GM23248 (cell line): ENCODE measurements at regions not wholly inside any gene's neighbourhood (a gene's known extent, or its start where the extent isn't known, plus 50 kb on each side); places are given as distances from the start of the nearest gene placed in this dataset.

Source experiments
- DNase-seq: peaks from one replicate; pipeline ENCODE4 v3.0.0-alpha.2; 2015
- H2AFZ ChIP-seq: fragments of 200-600 bp; sonication (generic); 2 replicates; pipeline ENCODE4 v1.6.1; 2016; ENCODE audit warnings: antibody characterized with exemption
- H3F3A ChIP-seq: fragments of 200-600 bp; sonication (generic); 2 replicates; pipeline ENCODE4 v1.6.1; 2016; ENCODE audit warnings: mild to moderate bottlenecking, antibody characterized with exemption, mixed run types; ENCODE audit not compliant: insufficient read depth
- H3K27ac ChIP-seq: fragments of 200-600 bp; sonication (generic); 2 replicates; pipeline ENCODE4 v1.5.1; 2016; ENCODE audit warnings: mild to moderate bottlenecking
- H3K27me3 ChIP-seq: fragments of 200-600 bp; sonication (generic); replicated peaks from 2 replicates; pipeline ENCODE4 v1.6.1; 2016; ENCODE audit warnings: mild to moderate bottlenecking; ENCODE audit not compliant: insufficient read depth
- H3K36me3 ChIP-seq: fragments of 200-600 bp; sonication (generic); 2 replicates; pipeline ENCODE4 v1.6.1; 2016; ENCODE audit warnings: low read depth, mild to moderate bottlenecking
- H3K4me1 ChIP-seq: fragments of 200-600 bp; sonication (generic); 2 replicates; pipeline ENCODE4 v1.6.1; 2016; ENCODE audit warnings: mild to moderate bottlenecking; ENCODE audit not compliant: insufficient read depth
- H3K4me2 ChIP-seq: fragments of 200-600 bp; sonication (generic); one replicate; pipeline ENCODE4 v1.6.1; 2016; ENCODE audit warnings: mild to moderate bottlenecking; ENCODE audit not compliant: unreplicated experiment
- H3K4me3 ChIP-seq: fragments of 200-600 bp; sonication (generic); 2 replicates; pipeline ENCODE4 v1.5.1; 2016; ENCODE audit warnings: mild to moderate bottlenecking
- H3K79me2 ChIP-seq: fragments of 200-600 bp; sonication (generic); 2 replicates; pipeline ENCODE4 v1.6.1; 2016; ENCODE audit warnings: mild to moderate bottlenecking; ENCODE audit not compliant: insufficient read depth
- H3K9ac ChIP-seq: fragments of 200-600 bp; sonication (generic); 2 replicates; pipeline ENCODE4 v1.6.1; 2016; ENCODE audit warnings: mild to moderate bottlenecking
- H3K9me2 ChIP-seq: fragments of 200-600 bp; sonication (generic); 2 replicates; pipeline ENCODE4 v1.6.1; 2016; ENCODE audit warnings: mixed run types, mild to moderate bottlenecking, moderate library complexity; ENCODE audit not compliant: insufficient read depth
- H3K9me3 ChIP-seq: fragments of 200-600 bp; sonication (generic); one replicate; pipeline ENCODE4 v1.6.1; 2017; ENCODE audit warnings: low read depth
- H4K20me1 ChIP-seq: fragments of 200-600 bp; sonication (generic); 2 replicates; pipeline ENCODE4 v1.6.0; 2016; ENCODE audit not compliant: insufficient read depth
- EZH2 ChIP-seq: fragments of 200-600 bp; sonication (generic); IDR thresholded peaks from 2 replicates; pipeline ENCODE4 v1.6.1; 2018; ENCODE audit warnings: antibody characterized with exemption, mild to moderate bottlenecking; ENCODE audit not compliant: insufficient read depth, poor library complexity, severe bottlenecking
- EZH2phosphoT487 ChIP-seq: fragments of 200-600 bp; sonication (generic); IDR thresholded peaks from 2 replicates; pipeline ENCODE4 v1.6.1; 2018; ENCODE audit warnings: antibody characterized with exemption, moderate library complexity, mild to moderate bottlenecking, low read depth; ENCODE audit not compliant: insufficient read depth
- WGBS, 2 experiments: methylation state at CpG; one replicate each; pipeline ENCODE4 v1.1.6; 2015 to 2017; ENCODE audit warnings: low lambda C conversion rate in 2 of 2, low coverage in 1 of 2; ENCODE audit errors: missing lambda C conversion rate in 2 of 2; 5-methylcytosine and 5-hydroxymethylcytosine counted together
- in situ Hi-C: fragments of 300-500 bp; cut with MboI; formaldehyde crosslinking; loops from 2 replicates; pipeline ENCODE4 v1.15.0; 2020

DNA sequence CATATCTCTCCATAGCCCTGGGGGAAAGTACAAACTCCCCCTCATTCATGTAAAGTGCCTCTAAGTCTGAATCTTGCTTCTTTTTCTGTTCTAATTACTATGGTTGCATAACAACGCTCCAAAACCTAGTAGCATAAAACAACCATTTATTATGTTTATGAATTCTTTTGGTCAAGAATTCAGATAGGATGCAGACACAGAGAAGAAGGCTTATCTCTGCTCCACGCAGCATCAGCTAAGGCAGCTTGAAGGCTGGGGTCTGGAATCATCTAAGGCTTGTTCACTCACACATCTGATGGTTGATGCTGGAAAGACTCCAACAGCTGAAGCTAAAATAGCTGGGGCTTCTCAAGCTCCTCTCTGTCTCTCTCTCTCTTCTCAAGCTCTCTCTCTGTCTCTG is 564.5 kb downstream of the ZNF674 start:
- H3K27me3 ChIP-seq, result no peaks in the 10 kb centered on the region
- 37 to 45% methylated on average over 2 of the region's 2 CpGs for WGBS, 2 experiments
- H3K9me3 ChIP-seq, result no peaks in the 10 kb centered on the region
- TF ChIP-seq EZH2phosphoT487, result no peak
- TF ChIP-seq EZH2, result no peak
- no peak overlapping the region for H3K9ac ChIP-seq
- no peaks in the 10 kb centered on the region for H3K36me3 ChIP-seq
- H3K4me3 ChIP-seq, result no peak overlapping the region
- no peaks in the 10 kb centered on the region for H4K20me1 ChIP-seq
- no peaks in the 10 kb centered on the region for H3F3A ChIP-seq
- H3K9me2 ChIP-seq, result no peaks in the 10 kb centered on the region
- no peak overlapping the region for H3K4me2 ChIP-seq
- H3K27ac ChIP-seq, result no peak overlapping the region
- H3K4me1 ChIP-seq, result no peaks in the 10 kb centered on the region
- in situ Hi-C loops, result no loop called here
- DNase-seq, result no peak
- H2AFZ ChIP-seq, result no peak overlapping the region
- no peaks in the 10 kb centered on the region for H3K79me2 ChIP-seq

DNA sequence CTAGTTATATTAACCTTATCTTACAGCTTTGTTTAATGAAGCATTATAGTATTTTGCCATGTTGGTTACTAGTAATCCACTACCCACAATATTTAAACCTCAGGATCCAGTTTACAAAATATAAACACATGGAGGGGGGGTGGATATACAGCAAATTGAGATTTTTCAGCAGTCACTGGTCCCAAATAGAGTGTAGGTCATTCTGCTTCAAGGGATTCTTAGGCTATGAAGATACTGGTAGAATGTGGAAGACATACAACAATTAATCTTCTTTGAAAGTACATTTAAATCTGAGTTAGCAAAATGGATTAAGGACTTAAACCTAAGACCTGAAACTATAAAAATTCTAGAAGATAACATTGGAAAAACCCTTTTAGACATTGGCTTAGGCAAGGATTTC is 569.6 kb downstream of the ZNF674 start:
- no peaks in the 10 kb centered on the region for H4K20me1 ChIP-seq
- H2AFZ ChIP-seq, result no peak overlapping the region
- no peaks in the 10 kb centered on the region for H3F3A ChIP-seq
- H3K27me3 ChIP-seq, result no peaks in the 10 kb centered on the region
- no peak overlapping the region for H3K4me3 ChIP-seq
- no peak for DNase-seq
- H3K79me2 ChIP-seq, result no peaks in the 10 kb centered on the region
- H3K4me1 ChIP-seq, result no peaks in the 10 kb centered on the region
- no peak overlapping the region for H3K9ac ChIP-seq
- H3K36me3 ChIP-seq, result no peaks in the 10 kb centered on the region
- no peaks in the 10 kb centered on the region for H3K9me2 ChIP-seq
- in situ Hi-C loops, result no loop called here
- H3K27ac ChIP-seq, result no peak overlapping the region
- no peak overlapping the region for H3K4me2 ChIP-seq
- no peak for TF ChIP-seq EZH2phosphoT487
- no peak for TF ChIP-seq EZH2
- H3K9me3 ChIP-seq, result no peaks in the 10 kb centered on the region

DNA sequence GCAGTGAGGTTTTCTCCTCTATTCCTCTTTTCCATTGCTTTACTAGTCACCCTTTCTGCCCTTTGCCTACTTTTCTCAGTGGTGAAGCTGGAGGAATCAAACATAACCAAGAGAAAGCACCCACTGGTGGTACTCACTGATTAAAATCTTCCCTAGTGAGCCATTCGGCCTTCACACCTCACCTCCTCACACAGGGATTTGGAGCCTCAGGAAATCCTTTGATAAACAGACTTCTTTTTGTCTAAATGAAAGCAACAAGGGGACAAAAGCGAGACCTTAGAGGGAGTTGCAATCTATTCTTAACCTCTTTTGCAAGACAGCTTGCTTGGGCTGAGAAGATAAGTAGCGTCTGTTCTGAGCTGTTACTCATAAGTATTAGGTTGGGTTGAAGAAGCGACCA is 572.6 kb downstream of the ZNF674 start:
- Histone ChIP-seq H3K9me2 (no peaks in the 10 kb centered on the region), H3K27ac (no peak overlapping the region), H3K36me3 (no peaks in the 10 kb centered on the region), H3K27me3 (no peaks in the 10 kb centered on the region), H3K4me3 (no peak overlapping the region), H3K4me2 (no peak overlapping the region), H3K4me1 (no peaks in the 10 kb centered on the region), H3K9me3 (no peaks in the 10 kb centered on the region), H4K20me1 (no peaks in the 10 kb centered on the region), H3K79me2 (no peaks in the 10 kb centered on the region), H3F3A (no peaks in the 10 kb centered on the region), H3K9ac (no peak overlapping the region), H2AFZ (no peak overlapping the region)
- in situ Hi-C loops, result no loop called here
- WGBS, 2 experiments, result 53 to 67% methylated on average over 4 of the region's 4 CpGs
- TF ChIP-seq EZH2phosphoT487 (no peak), EZH2 (no peak)
- no peak for DNase-seq

DNA sequence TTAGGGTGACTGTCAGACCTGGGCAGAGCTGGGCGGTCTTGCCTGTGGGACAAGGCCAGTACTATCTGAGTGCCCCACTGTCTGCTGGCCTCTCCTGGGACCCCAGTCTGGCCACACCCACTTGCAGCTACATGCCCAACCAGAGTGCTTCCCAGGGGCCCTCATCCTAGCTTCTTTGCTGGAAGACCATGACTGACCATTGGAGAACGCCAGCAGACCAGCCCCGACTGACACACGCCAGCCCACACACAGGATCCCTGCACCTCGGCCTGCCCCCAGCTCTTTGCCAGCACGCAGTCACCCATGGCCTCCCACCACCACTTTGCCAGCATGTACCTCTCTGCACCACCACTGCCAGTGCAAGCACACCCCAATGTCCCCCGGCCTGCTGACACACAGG is 585.7 kb downstream of the ZNF674 start:
- TF ChIP-seq EZH2phosphoT487, result no peak
- no peak for TF ChIP-seq EZH2
- Histone ChIP-seq H3K4me2 (no peak overlapping the region), H3K27me3 (no peaks in the 10 kb centered on the region), H3F3A (no peaks in the 10 kb centered on the region), H3K9me3 (no peaks in the 10 kb centered on the region), H3K79me2 (no peaks in the 10 kb centered on the region), H3K36me3 (no peaks in the 10 kb centered on the region), H3K4me1 (no peaks in the 10 kb centered on the region), H3K4me3 (no peak overlapping the region), H2AFZ (no peak overlapping the region), H3K27ac (no peak overlapping the region), H4K20me1 (no peaks in the 10 kb centered on the region), H3K9ac (no peak overlapping the region), H3K9me2 (no peaks in the 10 kb centered on the region)
- in situ Hi-C loops, result no loop called here
- WGBS, 2 experiments, result 59 to 64% methylated on average over 6 of the region's 7 CpGs
- DNase-seq, result no peak

DNA sequence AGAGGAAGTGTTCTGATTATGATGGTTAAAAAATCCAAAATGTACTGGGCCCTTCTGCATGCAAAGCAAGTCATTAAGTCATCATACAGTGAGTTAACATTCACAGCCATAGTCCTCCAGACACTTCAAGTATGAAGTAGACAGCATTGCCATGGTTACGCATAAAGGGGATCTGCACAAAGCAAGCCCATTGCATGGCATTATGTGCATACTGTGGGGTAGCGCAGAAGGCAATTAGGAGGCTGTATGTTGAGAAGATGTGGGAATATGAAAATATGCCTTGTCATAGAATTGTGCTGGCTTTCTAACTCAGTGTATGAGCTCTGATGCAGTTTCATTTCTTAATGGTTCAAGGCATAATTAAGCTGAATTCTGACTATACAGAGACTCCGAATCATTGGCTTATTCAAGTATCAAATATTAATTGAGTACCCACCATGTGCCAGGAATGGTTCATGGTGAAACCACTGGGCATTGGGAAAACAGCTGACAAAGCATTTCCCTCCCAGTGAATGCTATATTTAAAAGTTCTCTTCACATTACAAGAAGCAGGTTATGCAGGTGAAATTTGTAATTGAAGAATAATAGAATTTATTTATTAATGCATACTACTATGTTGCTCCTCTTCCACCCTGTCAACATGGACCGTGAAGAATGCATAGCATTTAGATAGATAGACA is 588.9 kb downstream of the ZNF674 start:
- no peak for TF ChIP-seq EZH2
- TF ChIP-seq EZH2phosphoT487, result no peak
- Histone ChIP-seq H3K9ac (no peak overlapping the region), H3K79me2 (no peaks in the 10 kb centered on the region), H3K9me3 (no peaks in the 10 kb centered on the region), H4K20me1 (no peaks in the 10 kb centered on the region), H3K27me3 (no peaks in the 10 kb centered on the region), H3K27ac (no peak overlapping the region), H3K9me2 (no peaks in the 10 kb centered on the region), H3K36me3 (no peaks in the 10 kb centered on the region), H3K4me2 (no peak overlapping the region), H3K4me1 (no peaks in the 10 kb centered on the region), H2AFZ (no peak overlapping the region), H3K4me3 (no peak overlapping the region), H3F3A (no peaks in the 10 kb centered on the region)
- in situ Hi-C loops, result no loop called here
- 28 to 31% methylated on average over 4 of the region's 4 CpGs for WGBS, 2 experiments
- DNase-seq, result no peak
